ENCODE measurements at regions not wholly inside any gene's neighbourhood (a gene's known extent, or its start where the extent isn't known, plus 50 kb on each side); places are given as distances from the start of the nearest gene placed in this dataset.

GRCh38 chr6:114714836-114715507 lies 372.1 kb upstream of the HS3ST5 start:
- TF ChIP-seq CTCF (IDR thresholded peaks at IDR 0.05): no peak
- H3K9me3 ChIP-seq (replicated peaks in 1 of 2; ENCODE audit: control insufficient read depth in 1 of 2, insufficient read depth in 1 of 2, low read length in 2 of 2): peaks cover 0 to 4% of the 10 kb centered on the region in 2 donors
- intact Hi-C loops (cut with micrococcal nuclease): no loop called here
- no peak overlapping the region for H3K9ac ChIP-seq (ENCODE audit: insufficient read depth, low read length, poor library complexity, severe bottlenecking)
- H3K36me3 ChIP-seq (replicated peaks in 1 of 2; ENCODE audit: control insufficient read depth in 1 of 2, insufficient read depth in 2 of 2, low read length in 2 of 2): no peaks in the 10 kb centered on the region
- Mint-ChIP-seq H3K4me3 (no peak overlapping the region), H3K27me3 (ENCODE audit: low read depth in 3 of 3) (no peaks in the 10 kb centered on the region), H3K9me3 (peaks cover 0 to 6% (median 0%) of the 10 kb centered on the region in 7 donors), H3K4me1 (no peaks in the 10 kb centered on the region), H3K36me3 (no peaks in the 10 kb centered on the region), H3K27ac (no peak overlapping the region)
- no peaks in the 10 kb centered on the region for H4K20me1 ChIP-seq (ENCODE audit: insufficient read depth, low read length)
- DNase-seq: no peak
- H3K4me2 ChIP-seq (replicated peaks; ENCODE audit: extremely low read depth, low read length, poor library complexity, severe bottlenecking): no peak overlapping the region
- H3K79me2 ChIP-seq (ENCODE audit: insufficient read depth, low read length): no peaks in the 10 kb centered on the region
- no peaks in the 10 kb centered on the region for H3K27me3 ChIP-seq (ENCODE audit: control insufficient read depth in 2 of 2, insufficient read depth in 2 of 2, low read length in 2 of 2)
- 88% methylated on average over 1 of the region's 3 CpGs for WGBS (ENCODE audit: insufficient coverage)
- H3K27ac ChIP-seq (ENCODE audit: low read depth in 1 of 2, low read length in 2 of 2): no peak overlapping the region
- no peak overlapping the region for H3K4me3 ChIP-seq (replicated peaks in 1 of 3; ENCODE audit: low read depth in 2 of 3, low read length in 3 of 3)
- H3K4me1 ChIP-seq (ENCODE audit: control insufficient read depth in 1 of 2, insufficient read depth in 2 of 2, low read length in 2 of 2): no peaks in the 10 kb centered on the region
- H2AFZ ChIP-seq (ENCODE audit: insufficient read depth, low read depth, low read length, poor library complexity, severe bottlenecking): no peak overlapping the region

- no peaks in the 10 kb centered on the region for H3K4me1 ChIP-seq (ENCODE audit: control insufficient read depth in 1 of 2, insufficient read depth in 2 of 2, low read length in 2 of 2)
- H2AFZ ChIP-seq (ENCODE audit: insufficient read depth, low read depth, low read length, poor library complexity, severe bottlenecking): no peak overlapping the region
- Mint-ChIP-seq H3K27me3 (ENCODE audit: low read depth in 3 of 3) (no peaks in the 10 kb centered on the region), H3K36me3 (no peaks in the 10 kb centered on the region), H3K4me1 (no peaks in the 10 kb centered on the region), H3K9me3 (peaks cover 0 to 6% (median 0%) of the 10 kb centered on the region in 7 donors), H3K27ac (no peak overlapping the region), H3K4me3 (no peak overlapping the region)
- H3K9me3 ChIP-seq (replicated peaks in 1 of 2; ENCODE audit: control insufficient read depth in 1 of 2, insufficient read depth in 1 of 2, low read length in 2 of 2): peaks cover 0 to 7% of the 10 kb centered on the region in 2 donors
- no peaks in the 10 kb centered on the region for H3K36me3 ChIP-seq (replicated peaks in 1 of 2; ENCODE audit: control insufficient read depth in 1 of 2, insufficient read depth in 2 of 2, low read length in 2 of 2)
- no peak overlapping the region for H3K4me3 ChIP-seq (replicated peaks in 1 of 3; ENCODE audit: low read depth in 2 of 3, low read length in 3 of 3)
- H3K4me2 ChIP-seq (replicated peaks; ENCODE audit: extremely low read depth, low read length, poor library complexity, severe bottlenecking): no peak overlapping the region
- H3K79me2 ChIP-seq (ENCODE audit: insufficient read depth, low read length): no peaks in the 10 kb centered on the region
- no peaks in the 10 kb centered on the region for H3K27me3 ChIP-seq (ENCODE audit: control insufficient read depth in 2 of 2, insufficient read depth in 2 of 2, low read length in 2 of 2)
- no CpG with 5 or more reads among the region's 2 CpGs for WGBS (ENCODE audit: insufficient coverage)
- no peak for TF ChIP-seq CTCF (IDR thresholded peaks at IDR 0.05)
- intact Hi-C loops (cut with micrococcal nuclease): no loop called here
- DNase-seq: no peak
- no peak overlapping the region for H3K27ac ChIP-seq (ENCODE audit: low read depth in 1 of 2, low read length in 2 of 2)
- H3K9ac ChIP-seq (ENCODE audit: insufficient read depth, low read length, poor library complexity, severe bottlenecking): no peak overlapping the region
- no peaks in the 10 kb centered on the region for H4K20me1 ChIP-seq (ENCODE audit: insufficient read depth, low read length)
These were observed 370.9 kb upstream of the HS3ST5 start for GRCh38 chr6:114713690-114714089.
